IgD-negative memory B cell (primary cell): ENCODE measurements at regions not wholly inside any gene's neighbourhood (a gene's known extent, or its start where the extent isn't known, plus 50 kb on each side); places are given as distances from the start of the nearest gene placed in this dataset.

Experiments used
- H3K27ac Mint-ChIP-seq, 3 donors: one replicate each; pipeline ENCODE4 v1.8.0; 2020 to 2022; ENCODE audit warnings: mild to moderate bottlenecking in 3 of 3, mixed read lengths in 3 of 3, moderate library complexity in 1 of 3
- H3K27me3 Mint-ChIP-seq: one replicate; pipeline ENCODE4 v1.8.0; 2021; ENCODE audit warnings: mixed read lengths
- H3K36me3 Mint-ChIP-seq: one replicate; pipeline ENCODE4 v1.8.0; 2020; ENCODE audit warnings: mild to moderate bottlenecking, mixed read lengths
- H3K4me1 Mint-ChIP-seq, 3 donors: one replicate each; pipeline ENCODE4 v1.8.0; 2020 to 2022; ENCODE audit warnings: mixed read lengths in 3 of 3, mild to moderate bottlenecking in 1 of 3
- H3K4me3 Mint-ChIP-seq, 4 donors: one replicate each; pipeline ENCODE4 v1.8.0; 2020 to 2022; ENCODE audit warnings: mild to moderate bottlenecking in 4 of 4, mixed read lengths in 4 of 4, moderate library complexity in 3 of 4
- H3K9me3 Mint-ChIP-seq, 3 donors: one replicate each; pipeline ENCODE4 v1.8.0; 2020 to 2021; ENCODE audit warnings: mixed read lengths in 3 of 3, mild to moderate bottlenecking in 1 of 3

DNA sequence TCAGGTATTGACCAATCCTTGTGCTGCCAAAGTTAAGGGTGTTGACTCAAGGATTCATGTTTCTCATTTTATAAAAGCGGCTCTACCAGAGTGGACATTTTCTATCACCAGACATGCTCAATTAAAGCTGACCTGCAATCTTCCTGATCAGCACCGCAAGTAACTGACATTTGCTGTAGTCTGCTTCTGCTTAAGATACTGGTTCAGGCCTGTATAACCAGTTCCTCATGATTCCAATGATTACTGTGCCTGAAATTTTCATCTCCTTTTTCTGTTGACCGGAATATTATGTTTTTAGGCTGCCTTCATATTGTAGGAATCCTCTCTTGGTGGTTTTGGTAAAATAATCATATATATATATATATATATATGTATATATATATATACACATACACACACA lies 160.2 kb upstream of the SPIN4 start:
- Mint-ChIP-seq H3K4me3 (no peak overlapping the region), H3K9me3 (no peaks in the 10 kb centered on the region), H3K27ac (no peak overlapping the region), H3K27me3 (no peaks in the 10 kb centered on the region), H3K36me3 (peaks cover 4% of the 10 kb centered on the region), H3K4me1 (no peaks in the 10 kb centered on the region)

DNA sequence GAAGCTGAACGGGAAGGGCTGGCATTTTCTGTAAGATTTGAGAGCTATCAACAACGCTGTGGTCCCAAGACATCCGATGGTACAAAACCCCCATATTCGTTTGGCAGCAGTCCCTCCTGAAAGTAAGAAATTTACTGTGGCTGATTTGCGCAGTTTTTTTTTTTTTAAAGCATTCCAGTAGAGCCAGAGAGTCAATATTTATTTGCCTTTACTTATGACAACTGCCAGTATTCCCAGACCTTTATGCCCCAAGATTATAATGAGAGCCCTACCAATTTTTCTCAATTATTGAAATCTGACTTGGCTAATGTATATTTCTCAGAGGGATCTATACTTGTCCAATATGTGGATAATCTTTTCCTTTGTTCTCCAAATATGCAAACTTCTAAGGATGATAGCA lies 157.5 kb upstream of the SPIN4 start:
- peaks cover 1% of the 10 kb centered on the region for H3K36me3 Mint-ChIP-seq
- no peaks in the 10 kb centered on the region for H3K27me3 Mint-ChIP-seq
- H3K9me3 Mint-ChIP-seq = no peaks in the 10 kb centered on the region
- no peaks in the 10 kb centered on the region for H3K4me1 Mint-ChIP-seq
- no peak overlapping the region for H3K4me3 Mint-ChIP-seq
- H3K27ac Mint-ChIP-seq = no peak overlapping the region

DNA sequence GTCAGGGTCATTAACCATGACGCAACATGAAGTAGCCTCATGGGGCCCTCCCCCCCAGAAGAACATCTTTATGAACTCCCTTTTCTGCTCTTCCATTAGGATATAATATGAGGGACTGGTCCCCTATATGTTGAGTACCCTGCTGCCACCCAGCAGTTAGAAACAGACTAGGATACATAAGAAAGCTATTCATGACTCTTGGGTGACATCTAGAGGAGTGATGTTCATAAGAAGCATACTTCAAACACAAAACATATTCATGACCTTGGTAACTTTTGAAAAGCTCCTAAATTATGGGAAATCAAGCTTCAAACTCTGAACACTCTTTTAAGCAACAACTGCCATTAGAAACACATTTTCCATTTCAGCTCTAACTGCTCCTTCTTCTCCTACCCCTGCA lies 155.2 kb upstream of the SPIN4 start:
- Mint-ChIP-seq H3K4me1 (no peaks in the 10 kb centered on the region), H3K27ac (no peak overlapping the region), H3K36me3 (peaks cover 1% of the 10 kb centered on the region), H3K9me3 (no peaks in the 10 kb centered on the region), H3K27me3 (no peaks in the 10 kb centered on the region), H3K4me3 (no peak overlapping the region)

DNA sequence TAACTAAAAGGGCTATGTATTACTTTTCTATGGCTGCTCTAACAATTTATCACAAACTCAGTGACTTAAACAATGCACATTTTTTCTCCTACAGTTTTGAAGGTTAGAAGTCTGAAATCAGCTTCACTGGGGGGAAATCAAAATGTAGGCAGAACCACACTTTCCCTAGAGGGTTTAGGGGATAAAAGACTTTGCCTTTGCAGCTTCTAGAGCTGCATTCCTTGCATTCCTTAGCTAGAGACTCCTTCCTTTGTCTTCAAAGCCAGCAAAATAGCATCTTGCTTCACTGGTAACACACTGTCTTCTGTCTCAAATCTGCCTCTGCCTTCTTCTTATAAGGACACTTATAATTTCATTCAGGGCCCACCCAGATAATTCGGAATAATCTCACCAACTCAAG lies 152.4 kb upstream of the SPIN4 start:
- H3K4me1 Mint-ChIP-seq = no peaks in the 10 kb centered on the region
- no peaks in the 10 kb centered on the region for H3K36me3 Mint-ChIP-seq
- H3K27me3 Mint-ChIP-seq = no peaks in the 10 kb centered on the region
- no peak overlapping the region for H3K27ac Mint-ChIP-seq
- H3K9me3 Mint-ChIP-seq = no peaks in the 10 kb centered on the region
- no peak overlapping the region for H3K4me3 Mint-ChIP-seq

DNA sequence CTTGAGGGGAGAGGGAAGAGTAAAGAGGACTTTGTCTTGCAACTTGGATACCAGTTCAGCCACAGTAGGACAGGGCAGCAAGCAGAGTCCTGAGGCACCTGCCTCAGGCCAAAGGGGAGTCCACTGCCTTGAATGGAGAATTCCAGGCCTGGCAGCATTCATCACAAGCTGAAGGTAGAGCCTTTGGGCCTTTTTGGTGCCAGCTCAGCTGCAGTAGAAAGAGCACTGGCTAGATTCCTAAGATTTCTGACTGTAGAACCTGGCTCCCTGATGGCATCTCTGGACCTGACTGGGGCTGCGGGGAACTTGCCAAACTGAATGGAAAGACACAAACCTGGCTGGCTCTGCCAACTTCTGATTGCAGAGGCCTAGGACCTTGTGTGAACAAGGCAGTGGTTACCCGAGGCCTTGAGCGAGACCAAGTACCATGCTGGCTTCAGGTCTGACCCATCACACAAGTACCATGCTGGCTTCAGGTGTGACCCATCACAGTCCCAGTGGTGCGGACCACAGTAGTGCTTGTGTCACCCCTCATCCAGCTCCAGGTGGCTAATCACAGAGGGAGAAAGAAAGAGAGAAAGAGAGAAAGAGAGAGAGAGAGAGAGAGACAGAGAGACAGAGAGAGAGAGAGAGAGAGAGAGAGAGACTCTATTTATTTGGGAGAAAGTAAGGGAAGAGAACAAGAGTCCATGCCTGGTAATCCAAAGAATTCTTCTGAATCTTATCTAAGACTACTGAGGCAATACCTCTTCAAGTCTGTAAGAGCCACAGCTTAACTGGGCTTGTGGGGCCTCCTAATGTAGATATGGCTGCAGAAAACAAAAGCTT lies 137.6 kb upstream of the SPIN4 start:
- peaks cover 2% of the 10 kb centered on the region for H3K36me3 Mint-ChIP-seq
- H3K9me3 Mint-ChIP-seq = peaks cover 0 to 8% (median 5%) of the 10 kb centered on the region in 3 donors
- no peak overlapping the region for H3K4me3 Mint-ChIP-seq
- H3K4me1 Mint-ChIP-seq = peaks cover 0 to 2% (median 0%) of the 10 kb centered on the region in 3 donors
- no peak overlapping the region for H3K27ac Mint-ChIP-seq
- no peaks in the 10 kb centered on the region for H3K27me3 Mint-ChIP-seq

DNA sequence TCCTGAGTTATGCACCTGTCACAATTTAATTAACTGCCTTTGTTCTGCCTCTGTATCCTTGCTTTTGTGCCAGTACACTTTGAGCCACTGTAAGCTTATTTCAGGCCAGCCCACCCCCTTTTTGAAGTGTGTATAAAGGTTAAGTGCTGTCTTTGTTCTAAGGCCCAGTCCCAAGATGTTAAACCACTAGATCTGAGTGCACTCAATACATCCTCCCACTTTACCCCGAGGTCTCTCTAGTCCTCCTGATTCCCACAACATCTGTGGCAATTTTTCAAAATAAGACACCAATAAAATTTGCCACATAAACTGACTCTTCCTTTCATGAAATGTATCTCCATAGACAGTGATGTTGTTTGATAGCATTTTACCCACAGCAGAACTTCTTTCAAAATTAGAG lies 124.1 kb upstream of the SPIN4 start:
- H3K9me3 Mint-ChIP-seq = peaks cover 14 to 37% (median 21%) of the 10 kb centered on the region in 3 donors
- H3K27ac Mint-ChIP-seq = no peak overlapping the region
- H3K4me3 Mint-ChIP-seq = peak overlapping the region in 1 of 4 donors; percentile 69
- no peaks in the 10 kb centered on the region for H3K27me3 Mint-ChIP-seq
- peaks cover 0 to 2% (median 0%) of the 10 kb centered on the region in 3 donors for H3K4me1 Mint-ChIP-seq
- peaks cover 9% of the 10 kb centered on the region for H3K36me3 Mint-ChIP-seq

DNA sequence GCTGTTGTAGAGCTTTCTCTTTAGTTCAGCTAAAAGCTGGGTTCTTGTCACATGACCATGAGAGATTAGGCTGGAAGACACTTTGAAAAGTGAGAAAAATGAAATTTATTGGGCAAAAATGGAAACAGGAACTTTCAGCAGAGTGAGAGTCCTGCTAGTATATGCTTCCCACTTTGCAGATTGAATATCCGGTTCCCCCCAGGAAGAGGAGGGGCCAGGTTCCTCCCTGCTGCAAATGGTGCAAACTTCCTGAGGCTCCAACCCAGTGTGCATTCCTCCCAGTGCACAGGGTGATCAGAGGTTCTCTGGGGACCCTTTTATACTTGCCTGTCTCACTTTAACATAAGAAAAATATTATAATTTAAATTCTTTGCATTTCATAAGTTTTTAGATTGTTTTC lies 119.9 kb upstream of the SPIN4 start:
- peaks cover 12 to 23% (median 18%) of the 10 kb centered on the region in 3 donors for H3K9me3 Mint-ChIP-seq
- H3K36me3 Mint-ChIP-seq = peaks cover 7% of the 10 kb centered on the region
- H3K4me3 Mint-ChIP-seq = no peak overlapping the region
- H3K4me1 Mint-ChIP-seq = no peaks in the 10 kb centered on the region
- no peaks in the 10 kb centered on the region for H3K27me3 Mint-ChIP-seq
- no peak overlapping the region for H3K27ac Mint-ChIP-seq

DNA sequence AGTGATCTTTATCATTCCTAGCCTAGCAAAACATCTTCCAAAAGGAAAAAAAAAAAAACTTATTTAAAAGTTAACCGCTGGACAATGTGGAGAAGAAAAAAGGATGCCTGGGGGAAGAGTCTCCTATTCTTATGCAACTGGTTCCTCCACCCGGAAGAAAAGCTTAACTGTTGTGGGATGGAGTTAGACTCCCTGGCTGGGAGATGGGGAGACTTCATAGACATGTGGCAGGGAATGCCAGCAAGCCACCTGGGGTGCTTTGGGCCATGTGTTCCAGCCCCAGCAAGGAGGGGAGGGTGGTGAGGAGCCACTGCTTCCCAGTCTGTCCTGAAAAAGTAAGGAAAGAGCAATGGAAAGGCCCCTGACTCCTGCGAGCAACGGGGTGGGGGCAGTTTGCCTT lies 119.4 kb upstream of the SPIN4 start:
- no peak overlapping the region for H3K4me3 Mint-ChIP-seq
- peaks cover 8 to 19% (median 13%) of the 10 kb centered on the region in 3 donors for H3K9me3 Mint-ChIP-seq
- H3K36me3 Mint-ChIP-seq = peaks cover 7% of the 10 kb centered on the region
- H3K4me1 Mint-ChIP-seq = no peaks in the 10 kb centered on the region
- no peak overlapping the region for H3K27ac Mint-ChIP-seq
- H3K27me3 Mint-ChIP-seq = no peaks in the 10 kb centered on the region

DNA sequence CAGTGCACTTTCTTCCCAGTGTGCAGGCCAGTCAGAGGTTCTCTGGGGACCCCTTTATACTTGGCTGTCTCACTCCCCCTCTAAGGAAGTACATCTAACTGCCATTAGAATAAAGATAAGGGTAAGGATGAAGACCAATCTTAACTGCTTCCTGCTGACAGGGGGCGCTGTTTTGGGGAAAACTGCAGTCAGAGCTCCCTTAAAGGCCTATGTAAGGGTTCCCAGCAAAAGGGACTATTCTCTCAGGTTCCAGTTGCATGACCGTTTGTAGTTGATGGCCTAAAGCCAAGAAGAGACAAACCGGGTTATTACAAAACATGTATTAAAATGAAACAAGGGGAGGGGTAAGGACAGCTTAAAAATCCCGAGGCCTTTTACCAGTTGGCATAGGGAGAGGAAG lies 115.6 kb upstream of the SPIN4 start:
- no peaks in the 10 kb centered on the region for H3K27me3 Mint-ChIP-seq
- peaks cover 0 to 7% (median 2%) of the 10 kb centered on the region in 3 donors for H3K9me3 Mint-ChIP-seq
- no peak overlapping the region for H3K4me3 Mint-ChIP-seq
- peaks cover 2% of the 10 kb centered on the region for H3K36me3 Mint-ChIP-seq
- H3K4me1 Mint-ChIP-seq = no peaks in the 10 kb centered on the region
- no peak overlapping the region for H3K27ac Mint-ChIP-seq

DNA sequence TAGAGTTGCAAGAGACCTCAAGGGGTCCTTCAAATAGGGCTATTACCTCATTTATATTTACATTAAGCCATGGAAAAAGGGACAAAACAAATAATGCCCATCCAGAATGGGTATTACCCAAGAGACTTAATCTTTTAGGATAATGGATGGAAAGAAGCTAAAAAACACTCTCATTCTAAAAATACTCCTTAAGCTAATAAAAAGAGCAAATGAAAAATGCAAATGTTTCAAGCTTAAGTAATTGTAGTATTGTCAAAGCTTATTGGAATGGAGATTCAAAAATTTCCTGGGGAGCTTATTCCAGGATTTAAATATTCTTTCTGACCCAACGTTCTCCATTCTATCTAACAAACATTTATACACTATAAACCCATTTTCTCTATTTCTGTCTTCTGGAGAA lies 107.8 kb upstream of the SPIN4 start:
- peaks cover 5 to 16% (median 12%) of the 10 kb centered on the region in 3 donors for H3K9me3 Mint-ChIP-seq
- no peak overlapping the region for H3K27ac Mint-ChIP-seq
- H3K4me1 Mint-ChIP-seq = no peaks in the 10 kb centered on the region
- peaks cover 5% of the 10 kb centered on the region for H3K36me3 Mint-ChIP-seq
- H3K4me3 Mint-ChIP-seq = no peak overlapping the region
- H3K27me3 Mint-ChIP-seq = no peaks in the 10 kb centered on the region

DNA sequence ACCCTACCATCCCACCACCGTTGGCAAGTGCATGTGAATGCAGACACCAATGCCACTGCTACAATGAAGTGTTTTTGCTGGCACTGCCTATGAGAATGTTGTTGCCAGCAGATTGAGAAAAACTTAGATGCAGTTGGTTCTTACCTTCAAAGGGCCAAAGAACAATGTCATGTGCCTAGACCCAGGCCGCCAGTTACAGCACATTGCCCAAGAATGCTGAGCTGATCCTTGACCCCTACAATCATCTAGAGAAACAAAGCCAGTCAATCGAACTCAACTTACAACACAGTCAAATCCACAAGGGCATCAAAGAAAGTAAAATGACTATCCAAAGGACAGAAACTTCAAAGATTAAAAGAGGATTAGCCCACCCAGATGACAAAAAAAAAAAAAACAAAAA lies 102.4 kb upstream of the SPIN4 start:
- no peaks in the 10 kb centered on the region for H3K4me1 Mint-ChIP-seq
- no peak overlapping the region for H3K27ac Mint-ChIP-seq
- H3K27me3 Mint-ChIP-seq = no peaks in the 10 kb centered on the region
- H3K36me3 Mint-ChIP-seq = peaks cover 4% of the 10 kb centered on the region
- no peak overlapping the region for H3K4me3 Mint-ChIP-seq
- peaks cover 6 to 26% (median 21%) of the 10 kb centered on the region in 3 donors for H3K9me3 Mint-ChIP-seq

DNA sequence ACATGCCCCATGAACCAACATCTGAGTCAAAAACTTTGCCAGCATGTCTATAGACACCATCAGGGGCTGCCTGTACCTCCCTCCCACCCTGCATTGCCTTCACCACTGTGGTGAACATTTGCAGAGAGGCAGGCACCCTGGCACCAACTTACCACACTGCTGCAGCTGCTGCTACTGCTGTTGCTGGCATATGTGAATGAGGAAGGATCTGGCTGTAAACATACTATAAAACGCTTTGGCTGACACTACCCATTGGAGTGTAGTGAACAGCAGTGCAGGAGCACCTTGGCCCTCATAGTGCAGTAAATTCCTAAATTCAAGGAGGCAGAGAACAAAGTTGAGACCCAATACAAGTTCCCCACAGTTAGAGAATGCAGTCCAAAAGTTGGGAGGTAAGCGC lies 90.6 kb upstream of the SPIN4 start:
- Mint-ChIP-seq H3K27ac (no peak overlapping the region), H3K36me3 (peaks cover 6% of the 10 kb centered on the region), H3K4me1 (peaks cover 0 to 1% (median 0%) of the 10 kb centered on the region in 3 donors), H3K4me3 (no peak overlapping the region), H3K9me3 (peaks cover 1 to 13% (median 2%) of the 10 kb centered on the region in 3 donors), H3K27me3 (no peaks in the 10 kb centered on the region)

DNA sequence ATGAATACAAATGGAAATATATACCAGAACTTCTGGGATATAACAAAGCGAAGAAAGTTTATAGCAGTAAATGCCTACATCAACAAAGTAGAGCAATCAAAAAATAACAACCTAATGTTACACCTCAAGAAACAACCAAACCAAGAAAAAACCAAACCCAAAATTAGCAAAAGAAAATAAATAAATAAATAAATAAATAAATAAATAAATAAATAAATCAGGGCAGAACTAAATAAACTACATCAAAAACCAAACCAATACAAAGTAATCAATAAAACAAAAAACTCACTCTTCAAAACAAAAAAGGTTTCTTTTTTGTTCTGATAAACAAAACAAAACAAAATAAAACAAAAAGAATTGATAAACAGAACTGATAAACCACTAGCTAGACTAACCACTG lies 88.4 kb upstream of the SPIN4 start:
- no peak overlapping the region for H3K27ac Mint-ChIP-seq

DNA sequence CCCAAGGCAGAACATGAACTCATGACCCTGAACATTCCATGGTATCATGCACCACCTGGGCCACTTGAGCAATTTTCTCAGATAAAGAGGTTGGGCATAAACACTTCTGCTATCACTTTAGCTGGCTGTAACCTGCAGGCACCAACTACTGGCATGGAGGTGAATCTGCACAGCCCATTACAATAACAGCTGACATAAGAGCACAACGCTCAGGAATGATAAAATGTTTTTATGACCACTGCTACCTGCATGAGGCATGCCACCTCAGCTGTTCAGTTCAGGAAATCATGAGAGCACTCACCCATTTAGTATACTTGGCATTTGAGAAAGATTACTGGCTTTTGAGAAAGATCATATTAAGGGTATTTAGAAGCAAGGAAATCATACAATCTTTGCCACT lies 85.7 kb upstream of the SPIN4 start:
- Mint-ChIP-seq H3K36me3 (peaks cover 6% of the 10 kb centered on the region), H3K4me3 (no peak overlapping the region)

More for the DNA sequence above, 88.4 kb upstream of the SPIN4 start:
- H3K4me3 Mint-ChIP-seq = no peak overlapping the region
- H3K27me3 Mint-ChIP-seq = no peaks in the 10 kb centered on the region
- peaks cover 0 to 1% (median 0%) of the 10 kb centered on the region in 3 donors for H3K4me1 Mint-ChIP-seq
- peaks cover 0 to 12% (median 1%) of the 10 kb centered on the region in 3 donors for H3K9me3 Mint-ChIP-seq
- H3K36me3 Mint-ChIP-seq = peaks cover 6% of the 10 kb centered on the region

DNA sequence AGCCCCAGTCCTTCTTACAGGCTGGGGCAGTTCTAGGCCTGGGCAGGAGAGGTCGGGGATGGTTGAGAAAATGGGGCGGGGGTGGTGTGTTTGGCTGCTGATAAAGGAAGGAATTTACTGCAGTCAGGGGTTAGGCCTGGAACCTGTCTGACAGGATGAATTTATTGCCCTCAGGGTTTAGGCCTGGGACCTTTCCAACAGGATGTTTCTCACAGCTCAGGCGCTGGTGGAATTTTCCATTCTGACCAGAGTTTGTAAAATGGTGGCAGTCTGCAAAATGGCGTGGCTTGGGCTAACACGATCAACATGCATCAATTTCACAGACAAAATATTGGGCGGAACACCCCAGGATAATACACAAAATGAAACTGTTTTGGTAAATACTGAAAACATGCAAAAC lies 83.5 kb upstream of the SPIN4 start:
- no peak overlapping the region for H3K4me3 Mint-ChIP-seq
- H3K27me3 Mint-ChIP-seq = peaks cover 2% of the 10 kb centered on the region
- H3K36me3 Mint-ChIP-seq = peaks cover 6% of the 10 kb centered on the region
- H3K4me1 Mint-ChIP-seq = no peaks in the 10 kb centered on the region
- H3K9me3 Mint-ChIP-seq = peaks cover 0 to 3% (median 0%) of the 10 kb centered on the region in 3 donors
- no peak overlapping the region for H3K27ac Mint-ChIP-seq

More for the DNA sequence above, 85.7 kb upstream of the SPIN4 start:
- Mint-ChIP-seq H3K9me3 (peaks cover 0 to 3% (median 3%) of the 10 kb centered on the region in 3 donors), H3K27me3 (peaks cover 2% of the 10 kb centered on the region), H3K4me1 (no peaks in the 10 kb centered on the region), H3K27ac (no peak overlapping the region)

DNA sequence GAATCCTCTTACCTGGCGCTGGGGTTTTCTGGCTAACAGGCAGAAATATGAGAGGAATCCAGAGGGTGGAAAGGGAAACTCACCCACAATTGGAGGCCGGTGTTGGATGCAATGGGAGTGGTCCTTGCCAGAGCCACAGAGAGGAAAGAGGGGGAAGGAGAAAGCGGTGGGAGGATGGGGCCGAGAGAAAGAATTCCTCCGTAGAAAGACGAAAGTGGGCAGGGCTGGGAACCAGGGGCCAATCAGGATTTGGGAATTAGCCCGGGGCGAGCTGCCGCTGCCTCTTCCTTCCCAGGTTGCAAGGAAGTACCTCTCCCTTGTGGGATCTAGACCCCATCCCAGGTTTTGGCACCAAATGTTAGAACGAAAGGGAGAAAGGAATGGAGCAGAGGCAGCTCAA lies 83.1 kb upstream of the SPIN4 start:
- Mint-ChIP-seq H3K4me1 (no peaks in the 10 kb centered on the region), H3K36me3 (peaks cover 6% of the 10 kb centered on the region), H3K4me3 (no peak overlapping the region), H3K27me3 (peaks cover 2% of the 10 kb centered on the region), H3K9me3 (peaks cover 0 to 3% (median 0%) of the 10 kb centered on the region in 3 donors), H3K27ac (peak overlapping the region in 1 of 3 donors; percentile 21)
